Esophagus muscularis mucosa (tissue), 4 donors: ENCODE measurements at regions not wholly inside any gene's neighbourhood (a gene's known extent, or its start where the extent isn't known, plus 50 kb on each side); places are given as distances from the start of the nearest gene placed in this dataset.

Source experiments
- DNase-seq: peaks from one replicate; pipeline ENCODE4 v3.0.0-alpha.2; 2017; ENCODE audit errors: extremely low spot score
- H3K27ac ChIP-seq, 4 donors: fragments of 200-600 bp; sonication (generic); replicated peaks in 1 of 4; 1 replicate in 3 of 4; 2 replicates in 1 of 4; pipeline ENCODE4 v1.5.1; 2016 to 2019; ENCODE audit warnings: mild to moderate bottlenecking in 1 of 4
- H3K27me3 ChIP-seq, 4 donors: fragments of 200-600 bp; sonication (generic); one replicate each; pipeline versions ENCODE4 v1.5.1 to v1.6.0; 2016 to 2019
- H3K36me3 ChIP-seq, 4 donors: fragments of 200-600 bp; sonication (generic); one replicate each; pipeline ENCODE4 v1.5.1; 2016 to 2019
- H3K4me1 ChIP-seq, 4 donors: fragments of 200-600 bp; sonication (generic); one replicate each; pipeline ENCODE4 v1.5.1; 2016 to 2019
- H3K4me3 ChIP-seq, 4 donors: fragments of 200-600 bp; sonication (generic); 1 replicate in 2 of 4; 2 replicates in 2 of 4; pipeline ENCODE4 v1.5.1; 2016 to 2019; ENCODE audit warnings: mild to moderate bottlenecking in 4 of 4, moderate library complexity in 1 of 4
- H3K9me3 ChIP-seq, 4 donors: fragments of 200-600 bp; sonication (generic); 1 replicate in 3 of 4; 2 replicates in 1 of 4; pipeline ENCODE4 v1.5.1; 2016 to 2019
- EP300 ChIP-seq: sonication (generic); formaldehyde crosslinking; IDR thresholded peaks from one replicate; pipeline ENCODE4 v1.6.1; 2017; ENCODE audit warnings: antibody characterized with exemption
- POLR2A ChIP-seq: fragments of 450-650 bp; IDR thresholded peaks from one replicate; pipeline ENCODE4 v1.6.1; 2017; ENCODE audit warnings: antibody characterized with exemption, moderate library complexity, mild to moderate bottlenecking, low read depth
- POLR2AphosphoS5 ChIP-seq, 2 donors: sonication (generic); formaldehyde crosslinking; IDR thresholded peaks; one replicate each; pipeline ENCODE4 v1.6.1; 2017; ENCODE audit warnings: antibody characterized with exemption in 2 of 2
- WGBS: methylation state at CpG from one replicate; pipeline ENCODE4 v1.1.5; 2018; 5-methylcytosine and 5-hydroxymethylcytosine counted together
- intact Hi-C: fragments of 100-400 bp; cut with DNase I; formaldehyde crosslinking; loops from one replicate; pipeline ENCODE4 v1.15.1; 2023
- TF ChIP-seq, protein P1 (sequence below), 3 experiments: fragments of 200-600 bp in 2 of 3; fragments of 450-650 bp in 1 of 3; sonication (generic) in 2 of 3; IDR thresholded peaks; one replicate each; pipeline ENCODE4 v1.5.1; 2017 to 2019; ENCODE audit warnings: antibody characterized with exemption in 3 of 3, mild to moderate bottlenecking in 2 of 3, moderate library complexity in 1 of 3

DNA sequence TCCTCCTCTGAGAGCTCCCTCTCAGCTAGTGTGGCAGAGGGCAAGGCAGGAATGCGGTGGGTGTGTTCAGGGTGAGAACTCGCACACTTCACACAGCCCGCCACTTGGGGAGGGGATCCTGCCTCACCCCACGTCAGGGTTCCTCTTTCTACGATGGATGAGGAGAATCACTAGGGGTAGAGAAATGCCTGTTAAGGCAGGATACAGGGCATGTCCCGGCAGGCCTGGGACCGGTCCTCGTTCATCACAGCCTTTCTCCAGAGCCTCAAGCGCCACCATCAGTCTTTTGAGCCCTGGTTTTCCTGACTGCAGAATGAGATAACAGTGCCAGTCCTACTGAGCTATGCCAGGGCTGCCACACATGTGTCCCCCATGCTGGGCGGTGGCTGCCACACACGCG, 546.7 kb upstream of the ADARB2 start:
- H3K27ac ChIP-seq: no peak overlapping the region
- WGBS: 77% methylated on average over 6 of the region's 12 CpGs
- no peak overlapping the region for H3K4me3 ChIP-seq
- no peaks in the 10 kb centered on the region for H3K27me3 ChIP-seq
- H3K36me3 ChIP-seq: no peaks in the 10 kb centered on the region
- no peaks in the 10 kb centered on the region for H3K9me3 ChIP-seq
- no peak for DNase-seq
- intact Hi-C loops: no loop called here
- H3K4me1 ChIP-seq: no peaks in the 10 kb centered on the region
- TF ChIP-seq POLR2AphosphoS5 (IDR thresholded peaks at IDR 0.05): no peak
- TF ChIP-seq POLR2A: no peak
- TF ChIP-seq, protein P1, sequence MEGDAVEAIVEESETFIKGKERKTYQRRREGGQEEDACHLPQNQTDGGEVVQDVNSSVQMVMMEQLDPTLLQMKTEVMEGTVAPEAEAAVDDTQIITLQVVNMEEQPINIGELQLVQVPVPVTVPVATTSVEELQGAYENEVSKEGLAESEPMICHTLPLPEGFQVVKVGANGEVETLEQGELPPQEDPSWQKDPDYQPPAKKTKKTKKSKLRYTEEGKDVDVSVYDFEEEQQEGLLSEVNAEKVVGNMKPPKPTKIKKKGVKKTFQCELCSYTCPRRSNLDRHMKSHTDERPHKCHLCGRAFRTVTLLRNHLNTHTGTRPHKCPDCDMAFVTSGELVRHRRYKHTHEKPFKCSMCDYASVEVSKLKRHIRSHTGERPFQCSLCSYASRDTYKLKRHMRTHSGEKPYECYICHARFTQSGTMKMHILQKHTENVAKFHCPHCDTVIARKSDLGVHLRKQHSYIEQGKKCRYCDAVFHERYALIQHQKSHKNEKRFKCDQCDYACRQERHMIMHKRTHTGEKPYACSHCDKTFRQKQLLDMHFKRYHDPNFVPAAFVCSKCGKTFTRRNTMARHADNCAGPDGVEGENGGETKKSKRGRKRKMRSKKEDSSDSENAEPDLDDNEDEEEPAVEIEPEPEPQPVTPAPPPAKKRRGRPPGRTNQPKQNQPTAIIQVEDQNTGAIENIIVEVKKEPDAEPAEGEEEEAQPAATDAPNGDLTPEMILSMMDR (IDR thresholded peaks at IDR 0.05): no peak
- no peak for TF ChIP-seq EP300

DNA sequence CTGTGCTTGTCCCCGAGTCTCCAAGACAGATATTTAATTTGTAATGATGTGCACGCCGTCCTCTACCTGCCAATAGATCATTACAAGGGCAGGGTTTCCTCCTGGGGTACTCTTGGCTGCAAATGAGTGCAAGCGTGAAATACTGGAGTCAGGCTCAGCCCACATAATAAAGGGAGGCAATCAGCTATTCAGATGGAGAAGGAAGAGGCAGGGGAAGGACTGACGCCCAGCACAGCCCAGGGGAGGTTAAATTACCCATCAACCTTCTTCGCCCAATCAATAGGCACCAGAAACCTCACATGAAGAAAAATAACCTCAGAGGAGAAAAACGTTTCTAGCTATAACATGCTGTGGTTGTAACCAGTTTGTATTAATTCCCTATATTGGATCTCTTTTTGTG, 544.9 kb upstream of the ADARB2 start:
- no peaks in the 10 kb centered on the region for H3K4me1 ChIP-seq
- intact Hi-C loops: no loop called here
- no peak overlapping the region for H3K27ac ChIP-seq
- TF ChIP-seq, protein P1 (IDR thresholded peaks at IDR 0.05): no peak
- TF ChIP-seq POLR2A (no peak), EP300 (no peak), POLR2AphosphoS5 (IDR thresholded peaks at IDR 0.05) (no peak)
- no peak for DNase-seq
- no peak overlapping the region for H3K4me3 ChIP-seq
- WGBS: 59% methylated on average over 7 of the region's 7 CpGs
- no peaks in the 10 kb centered on the region for H3K27me3 ChIP-seq
- H3K36me3 ChIP-seq: no peaks in the 10 kb centered on the region
- H3K9me3 ChIP-seq: no peaks in the 10 kb centered on the region

DNA sequence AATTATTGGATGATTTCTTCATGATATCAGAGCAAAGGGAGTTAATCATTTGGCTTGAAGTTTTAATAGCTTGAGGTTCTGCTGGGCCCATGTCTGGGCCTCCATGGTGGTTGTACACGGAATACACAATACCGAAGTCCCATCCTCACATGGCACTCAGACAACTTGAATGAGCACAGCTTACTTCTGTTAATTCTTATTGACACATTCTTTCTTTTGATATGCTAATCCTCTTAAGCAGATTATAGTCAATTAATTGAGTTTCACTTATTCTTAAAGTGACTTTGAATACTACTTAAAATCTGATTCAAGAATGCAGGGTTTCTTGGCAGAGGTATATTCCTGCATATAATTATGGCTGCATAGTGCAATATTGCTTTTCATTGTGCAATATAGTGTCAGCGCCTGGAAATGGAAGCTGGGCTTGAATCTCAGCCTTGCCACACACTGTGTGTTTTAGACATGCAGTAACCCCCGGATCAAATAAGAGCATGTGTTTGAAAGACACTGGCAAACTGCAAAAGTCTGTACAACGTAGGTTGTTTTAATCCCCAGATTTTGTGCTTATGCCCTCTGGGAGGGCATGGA, 543.5 kb upstream of the ADARB2 start:
- WGBS: 83% methylated on average over 5 of the region's 5 CpGs
- no peak for TF ChIP-seq EP300
- TF ChIP-seq, protein P1 (IDR thresholded peaks at IDR 0.05): no peak
- no peak for TF ChIP-seq POLR2AphosphoS5 (IDR thresholded peaks at IDR 0.05)
- no peak for TF ChIP-seq POLR2A
- intact Hi-C loops: no loop called here

DNA sequence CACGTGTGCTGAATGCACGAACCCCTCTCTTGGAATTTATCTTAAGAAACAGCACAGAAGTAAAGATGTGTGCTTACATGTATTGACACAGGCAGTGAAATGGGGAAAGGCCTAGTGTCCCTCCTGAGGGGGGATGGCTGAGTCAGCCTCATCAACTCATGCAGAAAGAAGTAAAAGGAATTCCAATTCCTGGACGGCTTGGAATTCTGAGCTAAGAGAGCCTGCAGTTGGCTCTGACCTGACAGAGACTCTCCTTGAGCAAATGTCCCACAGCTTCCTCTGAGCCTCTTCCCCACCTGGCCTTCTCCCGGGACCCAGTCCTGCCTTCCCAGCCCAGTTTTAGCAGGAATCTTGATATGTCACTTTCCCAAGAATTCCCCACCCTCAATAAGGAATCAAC, 542.4 kb upstream of the ADARB2 start:
- intact Hi-C loops: no loop called here
- Histone ChIP-seq H3K27me3 (no peaks in the 10 kb centered on the region), H3K4me3 (no peak overlapping the region), H3K27ac (no peak overlapping the region), H3K4me1 (no peaks in the 10 kb centered on the region), H3K9me3 (no peaks in the 10 kb centered on the region), H3K36me3 (no peaks in the 10 kb centered on the region)
- no peak for DNase-seq
- TF ChIP-seq POLR2AphosphoS5 (IDR thresholded peaks at IDR 0.05) (no peak), EP300 (no peak), POLR2A (no peak)
- TF ChIP-seq, protein P1 (IDR thresholded peaks at IDR 0.05): no peak
- 73% methylated on average over 4 of the region's 4 CpGs for WGBS

More for the DNA sequence above, 543.5 kb upstream of the ADARB2 start:
- Histone ChIP-seq H3K4me3 (no peak overlapping the region), H3K4me1 (no peaks in the 10 kb centered on the region), H3K9me3 (no peaks in the 10 kb centered on the region), H3K36me3 (no peaks in the 10 kb centered on the region), H3K27me3 (no peaks in the 10 kb centered on the region), H3K27ac (no peak overlapping the region)
- DNase-seq: no peak

DNA sequence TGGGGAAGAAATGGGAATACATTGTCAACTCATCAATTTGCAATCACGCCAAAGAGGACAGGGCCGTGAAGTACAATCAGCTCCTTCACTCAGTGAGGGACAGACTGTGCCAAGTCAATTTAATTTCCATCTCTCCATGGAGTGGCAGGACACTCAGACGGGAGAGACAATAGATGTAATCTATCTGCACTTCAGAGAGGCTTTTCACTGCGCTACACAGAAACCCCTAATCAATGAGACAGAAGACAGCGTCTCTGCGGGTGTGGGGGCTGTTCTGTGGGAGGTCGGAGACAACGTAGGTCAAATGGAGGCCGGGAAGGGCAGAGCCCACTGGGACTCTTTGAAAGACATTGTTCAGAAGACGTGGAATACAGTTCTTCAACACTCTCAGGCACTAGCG, 541.0 kb upstream of the ADARB2 start:
- DNase-seq: no peak
- 71% methylated on average over 11 of the region's 11 CpGs for WGBS
- TF ChIP-seq EP300 (no peak), POLR2AphosphoS5 (IDR thresholded peaks at IDR 0.05) (no peak), POLR2A (no peak)
- TF ChIP-seq, protein P1 (IDR thresholded peaks at IDR 0.05): no peak
- no peaks in the 10 kb centered on the region for H3K36me3 ChIP-seq
- H3K27me3 ChIP-seq: no peaks in the 10 kb centered on the region
- intact Hi-C loops: no loop called here
- no peaks in the 10 kb centered on the region for H3K4me1 ChIP-seq
- H3K27ac ChIP-seq: no peak overlapping the region
- no peak overlapping the region for H3K4me3 ChIP-seq
- H3K9me3 ChIP-seq: peaks cover 0 to 10% (median 0%) of the 10 kb centered on the region in 4 donors
